IMR-90 (cell line): ENCODE measurements at regions not wholly inside any gene's neighbourhood (a gene's known extent, or its start where the extent isn't known, plus 50 kb on each side); places are given as distances from the start of the nearest gene placed in this dataset.

Experiments
- ATAC-seq: fragments of 200-7000 bp; cut with Tn5 transposase; 2 replicates; pipeline ENCODE4 v1.9.1; 2020; ENCODE audit warnings: low read depth, mild to moderate bottlenecking, moderate library complexity
- BruUV-seq: library from RNA; stranded (reverse); fragments of 400-500 nt; replicated peaks from 2 replicates; lab custom pipeline; 2021; lab: Mats Ljungman, UMichigan
- CTCF ChIA-PET: fragments of 300-600 bp; formaldehyde crosslinking; extraction: SDS; loops from one replicate; lab custom pipeline; 2021; ENCODE audit warnings: antibody characterized with exemption; lab: Yijun Ruan, JAX
- POLR2A ChIA-PET: fragments of 300-600 bp; sonication (Branson Sonifier 250); formaldehyde crosslinking; loops from one replicate; lab custom pipeline; 2022; ENCODE audit warnings: antibody characterized with exemption; ENCODE audit not compliant: unreplicated experiment; lab: Charles Lee
- DNase-seq: peaks from one replicate; pipeline ENCODE4 v3.0.0; 2013
- H2AFZ ChIP-seq: replicated peaks from 2 replicates; pipeline ENCODE3; 2013; ENCODE audit warnings: low read length, mild to moderate bottlenecking; ENCODE audit not compliant: poor library complexity
- H2AK5ac ChIP-seq: 2 replicates; pipeline ENCODE4 v1.6.1; 2013; ENCODE audit warnings: low read depth, low read length, inconsistent platforms
- H2AK9ac ChIP-seq: replicated peaks from 2 replicates; pipeline ENCODE3; 2013; ENCODE audit warnings: mild to moderate bottlenecking, low read depth, low read length, moderate library complexity; ENCODE audit not compliant: poor library complexity
- H2BK120ac ChIP-seq: 2 replicates; pipeline ENCODE4 v1.6.1; 2013; ENCODE audit warnings: low read depth, low read length, inconsistent platforms
- H2BK15ac ChIP-seq: 3 replicates; pipeline ENCODE4 v1.6.1; 2013; ENCODE audit warnings: low read depth, low read length, inconsistent platforms
- H2BK20ac ChIP-seq: 2 replicates; pipeline ENCODE4 v1.6.1; 2013; ENCODE audit warnings: low read depth, mild to moderate bottlenecking, inconsistent platforms, low read length, moderate library complexity
- H2BK5ac ChIP-seq: 2 replicates; pipeline ENCODE4 v1.6.1; 2013; ENCODE audit warnings: mild to moderate bottlenecking, low read depth, low read length, inconsistent platforms; ENCODE audit not compliant: poor library complexity, severe bottlenecking
- H3K14ac ChIP-seq: replicated peaks from 2 replicates; pipeline ENCODE4 v1.6.1; 2013; ENCODE audit warnings: low read depth, low read length, inconsistent platforms
- H3K18ac ChIP-seq: 2 replicates; pipeline ENCODE4 v1.6.1; 2013; ENCODE audit warnings: low read depth, low read length, control low read depth
- H3K23ac ChIP-seq: 2 replicates; pipeline ENCODE4 v1.6.1; 2013; ENCODE audit warnings: low read depth, low read length, inconsistent platforms
- H3K27ac ChIP-seq: 2 replicates; pipeline ENCODE4 v1.5.1; 2013; ENCODE audit warnings: mild to moderate bottlenecking, control low read depth, low read length; ENCODE audit not compliant: insufficient read depth
- H3K27me3 ChIP-seq: 2 replicates; pipeline ENCODE4 v1.6.1; 2013; ENCODE audit warnings: low read length; ENCODE audit not compliant: control insufficient read depth, insufficient read depth
- H3K36me3 ChIP-seq: 2 replicates; pipeline ENCODE4 v1.6.1; 2013; ENCODE audit warnings: low read length, mixed read lengths; ENCODE audit not compliant: control insufficient read depth, insufficient read depth
- H3K4ac ChIP-seq: 2 replicates; pipeline ENCODE4 v1.6.1; 2013; ENCODE audit warnings: low read depth, low read length, inconsistent platforms
- H3K4me1 ChIP-seq: 2 replicates; pipeline ENCODE4 v1.6.1; 2013; ENCODE audit warnings: low read length, mixed read lengths; ENCODE audit not compliant: control insufficient read depth, insufficient read depth
- H3K4me2 ChIP-seq: 2 replicates; pipeline ENCODE4 v1.6.1; 2013; ENCODE audit warnings: low read depth, mild to moderate bottlenecking, control low read depth, low read length, moderate library complexity
- H3K4me3 ChIP-seq: 2 replicates; pipeline ENCODE4 v1.5.1; 2013; ENCODE audit warnings: low read depth, mild to moderate bottlenecking, control low read depth, low read length, moderate library complexity; ENCODE audit not compliant: insufficient read depth
- H3K56ac ChIP-seq: 2 replicates; pipeline ENCODE4 v1.6.1; 2013; ENCODE audit warnings: low read length, inconsistent platforms; ENCODE audit not compliant: insufficient read depth; ENCODE audit errors: extremely low read depth
- H3K79me1 ChIP-seq, 2 experiments: 2 replicates each; pipeline ENCODE4 v1.6.1; 2013; ENCODE audit warnings: low read length in 2 of 2, inconsistent platforms in 1 of 2, low read depth in 1 of 2
- H3K9ac ChIP-seq: 2 replicates; pipeline ENCODE4 v1.6.1; 2013; ENCODE audit warnings: low read depth, low read length, control low read depth
- H3K9me1 ChIP-seq: 2 replicates; pipeline ENCODE4 v1.6.1; 2013; ENCODE audit warnings: low read length, inconsistent platforms; ENCODE audit not compliant: insufficient read depth
- H3K9me3 ChIP-seq: 2 replicates; pipeline ENCODE4 v1.6.1; 2013; ENCODE audit warnings: low read length; ENCODE audit not compliant: control insufficient read depth, insufficient read depth
- H4K20me1 ChIP-seq: 2 replicates; pipeline ENCODE4 v1.6.1; 2013; ENCODE audit warnings: low read length, inconsistent platforms; ENCODE audit not compliant: insufficient read depth
- H4K5ac ChIP-seq: 2 replicates; pipeline ENCODE4 v1.6.1; 2013; ENCODE audit warnings: mild to moderate bottlenecking, low read depth, low read length, control low read depth
- H4K8ac ChIP-seq, 2 experiments: 2 replicates each; pipeline ENCODE4 v1.6.1; 2013; ENCODE audit warnings: low read depth in 2 of 2, low read length in 2 of 2, control low read depth in 1 of 2, inconsistent platforms in 1 of 2
- H4K91ac ChIP-seq: 2 replicates; pipeline ENCODE4 v1.6.1; 2013; ENCODE audit warnings: low read depth, low read length, inconsistent platforms; ENCODE audit not compliant: insufficient read depth
- BHLHE40 ChIP-seq: fragments of 150-350 bp; IDR thresholded peaks from 2 replicates; pipeline ENCODE4 v1.6.1; 2016; ENCODE audit warnings: mild to moderate bottlenecking, low read depth, low read length
- CEBPB ChIP-seq: IDR thresholded peaks from 2 replicates; pipeline ENCODE4 v1.6.1; 2012; ENCODE audit warnings: low read depth, low read length, improper control_type of control experiment
- CHD1 ChIP-seq: IDR thresholded peaks from 2 replicates; pipeline ENCODE4 v1.6.1; 2012; ENCODE audit warnings: low read depth, low read length, improper control_type of control experiment
- ELK1 ChIP-seq: fragments of 150-350 bp; IDR thresholded peaks from 2 replicates; pipeline ENCODE4 v1.6.1; 2016; ENCODE audit warnings: low read depth, mild to moderate bottlenecking, low read length, moderate library complexity, borderline replicate concordance
- MAFK ChIP-seq: IDR thresholded peaks from 2 replicates; pipeline ENCODE4 v1.6.1; 2012; ENCODE audit warnings: low read depth, low read length, improper control_type of control experiment
- MAZ ChIP-seq: IDR thresholded peaks from 2 replicates; pipeline ENCODE4 v1.6.1; 2012; ENCODE audit warnings: low read depth, mild to moderate bottlenecking, low read length, improper control_type of control experiment, moderate library complexity, borderline replicate concordance
- MXI1 ChIP-seq: IDR thresholded peaks from 2 replicates; pipeline ENCODE4 v1.6.1; 2012; ENCODE audit warnings: low read depth, mild to moderate bottlenecking, low read length, moderate library complexity, borderline replicate concordance
- NFE2L2 ChIP-seq: fragments of 150-350 bp; IDR thresholded peaks from 2 replicates; pipeline ENCODE4 v1.6.1; 2016; ENCODE audit warnings: low read depth, mild to moderate bottlenecking, low read length
- RAD21 ChIP-seq: IDR thresholded peaks from 2 replicates; pipeline ENCODE4 v1.6.1; 2012; ENCODE audit warnings: low read length, improper control_type of control experiment
- RCOR1 ChIP-seq: IDR thresholded peaks from 2 replicates; pipeline ENCODE4 v1.6.1; 2012; ENCODE audit warnings: mild to moderate bottlenecking, low read length, improper control_type of control experiment; ENCODE audit not compliant: insufficient replicate concordance
- RFX5 ChIP-seq: IDR thresholded peaks from 2 replicates; pipeline ENCODE4 v1.8.0; 2012; ENCODE audit warnings: low read depth, mild to moderate bottlenecking, low read length, moderate library complexity
- SMC3 ChIP-seq: fragments of 150-350 bp; IDR thresholded peaks from 2 replicates; pipeline ENCODE4 v1.6.1; 2016; ENCODE audit warnings: low read depth, mild to moderate bottlenecking, antibody characterized with exemption, low read length, moderate library complexity
- WGBS, 2 experiments: methylation state at CpG; one replicate each; pipeline versions ENCODE4 v1.1.5 to v1.1.7; 2013; ENCODE audit warnings: missing lambda C conversion rate in 2 of 2; ENCODE audit not compliant: insufficient read length in 1 of 2; ENCODE audit errors: extremely low coverage in 2 of 2; 5-methylcytosine and 5-hydroxymethylcytosine counted together
- dilution Hi-C: fragments of 300-500 bp; cut with HindIII; formaldehyde crosslinking; loops from one replicate; pipeline ENCODE4 v1.14.3; 2018; ENCODE audit warnings: low sequenced_read_pairs; ENCODE audit not compliant: unreplicated experiment
- in situ Hi-C: fragments of 300-500 bp; cut with MboI; formaldehyde crosslinking; loops from 3 replicates; pipeline ENCODE4 v1.14.3; 2019; ENCODE audit warnings: low sequenced_read_pairs, inconsistent platforms, mixed read lengths
- intact Hi-C: fragments of 100-400 bp; cut with micrococcal nuclease; formaldehyde crosslinking; loops from 2 replicates; pipeline ENCODE4 v1.10.0; 2022
- TF ChIP-seq, protein P1 (sequence below): fragments of 150-350 bp; IDR thresholded peaks from 2 replicates; pipeline ENCODE4 v1.6.1; 2017; ENCODE audit warnings: mild to moderate bottlenecking, antibody characterized with exemption, low read length, low read depth
- TF ChIP-seq, protein P2 (sequence below): conservative IDR thresholded peaks from 2 replicates; pipeline ENCODE4 v1.5.1; 2012; ENCODE audit warnings: mild to moderate bottlenecking, low read depth, low read length, improper control_type of control experiment

GRCh38 chr1:209480345-209480744 is 103.2 kb upstream of the CAMK1G start:
- Histone ChIP-seq H3K4me1 (no peaks in the 10 kb centered on the region), H3K9ac (no peak overlapping the region), H2AFZ (no peak overlapping the region), H4K91ac (no peak overlapping the region), H3K79me1 (no peaks in the 10 kb centered on the region), H2BK15ac (no peak overlapping the region), H3K56ac (no peak overlapping the region), H4K8ac (no peak overlapping the region), H2AK5ac (no peak overlapping the region), H3K36me3 (no peaks in the 10 kb centered on the region), H3K18ac (no peak overlapping the region), H3K4me3 (no peak overlapping the region), H3K23ac (no peak overlapping the region), H3K4ac (no peak overlapping the region), H3K4me2 (no peak overlapping the region), H2AK9ac (no peak overlapping the region), H3K9me1 (no peaks in the 10 kb centered on the region), H3K9me3 (no peaks in the 10 kb centered on the region), H2BK120ac (no peak overlapping the region), H2BK20ac (no peak overlapping the region), H4K20me1 (no peaks in the 10 kb centered on the region), H3K14ac (no peak overlapping the region), H2BK5ac (no peak overlapping the region), H4K5ac (no peak overlapping the region), H3K27me3 (no peaks in the 10 kb centered on the region), H3K27ac (no peak overlapping the region)
- ATAC-seq: no peak
- in situ Hi-C loops: no loop called here
- intact Hi-C loops: no loop called here
- 38% methylated on average over 3 of the region's 6 CpGs; no CpG with 5 or more reads in 1 of the 2 experiments for WGBS, 2 experiments
- TF ChIP-seq MXI1 (no peak), BHLHE40 (no peak), RFX5 (no peak), NFE2L2 (no peak), MAFK (no peak), SMC3 (no peak), MAZ (no peak), RAD21 (no peak), RCOR1 (no peak), ELK1 (no peak), CEBPB (no peak), CHD1 (no peak)
- TF ChIP-seq, protein P1, sequence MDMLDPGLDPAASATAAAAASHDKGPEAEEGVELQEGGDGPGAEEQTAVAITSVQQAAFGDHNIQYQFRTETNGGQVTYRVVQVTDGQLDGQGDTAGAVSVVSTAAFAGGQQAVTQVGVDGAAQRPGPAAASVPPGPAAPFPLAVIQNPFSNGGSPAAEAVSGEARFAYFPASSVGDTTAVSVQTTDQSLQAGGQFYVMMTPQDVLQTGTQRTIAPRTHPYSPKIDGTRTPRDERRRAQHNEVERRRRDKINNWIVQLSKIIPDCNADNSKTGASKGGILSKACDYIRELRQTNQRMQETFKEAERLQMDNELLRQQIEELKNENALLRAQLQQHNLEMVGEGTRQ: no peak
- TF ChIP-seq, protein P2, sequence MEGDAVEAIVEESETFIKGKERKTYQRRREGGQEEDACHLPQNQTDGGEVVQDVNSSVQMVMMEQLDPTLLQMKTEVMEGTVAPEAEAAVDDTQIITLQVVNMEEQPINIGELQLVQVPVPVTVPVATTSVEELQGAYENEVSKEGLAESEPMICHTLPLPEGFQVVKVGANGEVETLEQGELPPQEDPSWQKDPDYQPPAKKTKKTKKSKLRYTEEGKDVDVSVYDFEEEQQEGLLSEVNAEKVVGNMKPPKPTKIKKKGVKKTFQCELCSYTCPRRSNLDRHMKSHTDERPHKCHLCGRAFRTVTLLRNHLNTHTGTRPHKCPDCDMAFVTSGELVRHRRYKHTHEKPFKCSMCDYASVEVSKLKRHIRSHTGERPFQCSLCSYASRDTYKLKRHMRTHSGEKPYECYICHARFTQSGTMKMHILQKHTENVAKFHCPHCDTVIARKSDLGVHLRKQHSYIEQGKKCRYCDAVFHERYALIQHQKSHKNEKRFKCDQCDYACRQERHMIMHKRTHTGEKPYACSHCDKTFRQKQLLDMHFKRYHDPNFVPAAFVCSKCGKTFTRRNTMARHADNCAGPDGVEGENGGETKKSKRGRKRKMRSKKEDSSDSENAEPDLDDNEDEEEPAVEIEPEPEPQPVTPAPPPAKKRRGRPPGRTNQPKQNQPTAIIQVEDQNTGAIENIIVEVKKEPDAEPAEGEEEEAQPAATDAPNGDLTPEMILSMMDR: no peak
- no peak for DNase-seq
- CTCF ChIA-PET: no interaction called here
- BruUV-seq: no TSS peak
- POLR2A ChIA-PET: no interaction called here
- dilution Hi-C loops: no loop called here
